ENCODE measurements at regions not wholly inside any gene's neighbourhood (a gene's known extent, or its start where the extent isn't known, plus 50 kb on each side); places are given as distances from the start of the nearest gene placed in this dataset.

GRCh38 chr1:106063510-106063909 is 993.0 kb upstream of the PRMT6 start:
- no peaks in the 10 kb centered on the region for H3K79me2 ChIP-seq (ENCODE audit: low read depth)
- no peak overlapping the region for H3K4me2 ChIP-seq
- H3K27me3 ChIP-seq: no peaks in the 10 kb centered on the region
- DNase-seq (ENCODE audit: low spot score): peak; percentile 16
- Mint-ChIP-seq H3K27ac (no peak overlapping the region), H3K36me3 (peaks cover 3% of the 10 kb centered on the region), H3K4me1 (peaks cover 44% of the 10 kb centered on the region), H3K9me3 (peaks cover 11% of the 10 kb centered on the region), H3K27me3 (ENCODE audit: insufficient read depth, low read depth) (peaks cover 2% of the 10 kb centered on the region), H3K4me3 (no peak overlapping the region)
- H3K9me3 ChIP-seq (ENCODE audit: low read depth): peaks cover 5% of the 10 kb centered on the region
- H2AFZ ChIP-seq (replicated peaks): no peak overlapping the region
- H3K4me3 ChIP-seq: no peak overlapping the region
- H3K27ac ChIP-seq: no peak overlapping the region
- no peak for TF ChIP-seq EZH2phosphoT487 (IDR thresholded peaks at IDR 0.05)
- no peak for TF ChIP-seq EZH2 (IDR thresholded peaks at IDR 0.05)
- TF ChIP-seq CTCF (IDR thresholded peaks at IDR 0.05): no peak
- no peaks in the 10 kb centered on the region for H3K36me3 ChIP-seq
- peaks cover 9% of the 10 kb centered on the region for H3K4me1 ChIP-seq
- no peaks in the 10 kb centered on the region for H4K20me1 ChIP-seq (ENCODE audit: low read depth)
- no peaks in the 10 kb centered on the region for H3F3A ChIP-seq (ENCODE audit: low read depth)
- no peak overlapping the region for H3K9ac ChIP-seq

- Histone ChIP-seq H3K4me2 (no peak overlapping the region), H4K20me1 (ENCODE audit: low read depth) (no peaks in the 10 kb centered on the region), H3K27ac (no peak overlapping the region), H3K27me3 (no peaks in the 10 kb centered on the region), H3K9ac (no peak overlapping the region), H3K36me3 (no peaks in the 10 kb centered on the region), H2AFZ (replicated peaks) (no peak overlapping the region), H3K9me3 (ENCODE audit: low read depth) (no peaks in the 10 kb centered on the region), H3K79me2 (ENCODE audit: low read depth) (no peaks in the 10 kb centered on the region), H3K4me3 (no peak overlapping the region), H3K4me1 (no peaks in the 10 kb centered on the region), H3F3A (ENCODE audit: low read depth) (no peaks in the 10 kb centered on the region)
- Mint-ChIP-seq H3K4me3 (no peak overlapping the region), H3K27me3 (ENCODE audit: insufficient read depth, low read depth) (no peaks in the 10 kb centered on the region), H3K9me3 (no peaks in the 10 kb centered on the region), H3K4me1 (no peaks in the 10 kb centered on the region), H3K36me3 (no peaks in the 10 kb centered on the region), H3K27ac (no peak overlapping the region)
- TF ChIP-seq EZH2phosphoT487 (IDR thresholded peaks at IDR 0.05) (no peak), EZH2 (IDR thresholded peaks at IDR 0.05) (no peak), CTCF (IDR thresholded peaks at IDR 0.05) (no peak)
- DNase-seq (ENCODE audit: low spot score): no peak
Measured at GRCh38 chr1:106072909-106073600, 983.4 kb upstream of the PRMT6 start.

GRCh38 chr1:106080608-106081325 is 975.7 kb upstream of the PRMT6 start:
- no peak for TF ChIP-seq EZH2 (IDR thresholded peaks at IDR 0.05)
- no peak for TF ChIP-seq EZH2phosphoT487 (IDR thresholded peaks at IDR 0.05)
- TF ChIP-seq CTCF (IDR thresholded peaks at IDR 0.05): no peak
- Histone ChIP-seq H3K9me3 (ENCODE audit: low read depth) (no peaks in the 10 kb centered on the region), H2AFZ (replicated peaks) (no peak overlapping the region), H3K9ac (no peak overlapping the region), H3K27me3 (no peaks in the 10 kb centered on the region), H3F3A (ENCODE audit: low read depth) (no peaks in the 10 kb centered on the region), H3K79me2 (ENCODE audit: low read depth) (no peaks in the 10 kb centered on the region), H3K4me1 (no peaks in the 10 kb centered on the region), H3K36me3 (no peaks in the 10 kb centered on the region), H4K20me1 (ENCODE audit: low read depth) (no peaks in the 10 kb centered on the region), H3K4me3 (no peak overlapping the region), H3K27ac (no peak overlapping the region), H3K4me2 (no peak overlapping the region)
- no peaks in the 10 kb centered on the region for H3K4me1 Mint-ChIP-seq
- H3K36me3 Mint-ChIP-seq: no peaks in the 10 kb centered on the region
- DNase-seq (ENCODE audit: low spot score): no peak
- H3K27ac Mint-ChIP-seq: no peak overlapping the region
- H3K9me3 Mint-ChIP-seq: no peaks in the 10 kb centered on the region
- no peaks in the 10 kb centered on the region for H3K27me3 Mint-ChIP-seq (ENCODE audit: insufficient read depth, low read depth)
- no peak overlapping the region for H3K4me3 Mint-ChIP-seq
